K562 (cell line): ENCODE measurements at regions not wholly inside any gene's neighbourhood (a gene's known extent, or its start where the extent isn't known, plus 50 kb on each side); places are given as distances from the start of the nearest gene placed in this dataset.

Source experiments
- ATAC-seq: fragments of 200-7000 bp; cut with Tn5 transposase; 3 replicates; pipeline ENCODE4 v1.9.1; 2020; ENCODE audit warnings: moderate library complexity
- BruUV-seq: library from RNA; stranded (reverse); fragments of 400-500 nt; replicated peaks from 2 replicates; lab custom pipeline; 2021; lab: Mats Ljungman, UMichigan
- CTCF ChIA-PET: fragments of 300-600 bp; formaldehyde crosslinking; extraction: SDS; loops from one replicate; lab custom pipeline; 2021; ENCODE audit warnings: low intra/inter-chr PET ratio; lab: Yijun Ruan, JAX
- POLR2A ChIA-PET: fragments of 300-600, 350-650 bp; sonication (Branson Sonifier 250); formaldehyde crosslinking; extraction: SDS; loops from one replicate; lab custom pipeline; 2021; ENCODE audit warnings: antibody characterized with exemption, inconsistent platforms; lab: Yijun Ruan, JAX
- DNase-seq, 4 experiments: peaks; one replicate each; pipeline versions ENCODE4 v3.0.0 to v3.0.0-alpha.2; 2011 to 2018; ENCODE audit warnings: low spot score in 3 of 4, mixed read lengths in 3 of 4; ENCODE audit errors: extremely low read depth in 1 of 4
- FAIRE-seq: peaks from 2 replicates; lab custom pipeline; 2011; peaks lifted over from hg19 to GRCh38; lab: Jason Lieb, UNC
- H2AFZ ChIP-seq: 2 replicates; pipeline ENCODE4 v1.6.0; 2011; ENCODE audit warnings: low read depth, low read length, control low read depth, inconsistent platforms
- H3K27ac ChIP-seq: fragments of 200-600 bp; 3 replicates; pipeline ENCODE4 v1.8.0; 2011; ENCODE audit warnings: low read depth, mild to moderate bottlenecking, control low read depth, inconsistent platforms, low read length, moderate library complexity, mixed read lengths; ENCODE audit errors: extremely low read depth
- H3K27me3 ChIP-seq, 2 experiments: fragments of 300-600 bp in 1 of 2; 2 replicates in 1 of 2; 3 replicates in 1 of 2; pipeline versions ENCODE4 v1.6.0 to v1.8.0; 2011; ENCODE audit warnings: inconsistent platforms in 2 of 2, low read length in 2 of 2, mild to moderate bottlenecking in 1 of 2, mixed read lengths in 1 of 2, moderate library complexity in 1 of 2; ENCODE audit not compliant: control insufficient read depth in 2 of 2, insufficient read depth in 2 of 2
- H3K36me3 ChIP-seq: fragments of 300-600 bp; 3 replicates; pipeline ENCODE4 v1.8.0; 2011; ENCODE audit warnings: mild to moderate bottlenecking, low read length, inconsistent platforms; ENCODE audit not compliant: control insufficient read depth, insufficient read depth
- H3K4me1 ChIP-seq, 2 experiments: fragments of 200-600 bp in 1 of 2; replicated peaks in 1 of 2; 2 replicates in 1 of 2; 3 replicates in 1 of 2; pipeline versions ENCODE4 v1.5.1 to v1.8.0; 2011; ENCODE audit warnings: inconsistent platforms in 2 of 2, low read length in 2 of 2, mild to moderate bottlenecking in 1 of 2, mixed read lengths in 1 of 2, moderate library complexity in 1 of 2; ENCODE audit not compliant: control insufficient read depth in 2 of 2, insufficient read depth in 2 of 2
- H3K4me2 ChIP-seq: 2 replicates; pipeline ENCODE4 v1.6.1; 2011; ENCODE audit warnings: low read length, control low read depth, inconsistent platforms, mixed read lengths; ENCODE audit not compliant: insufficient read depth
- H3K4me3 ChIP-seq: fragments of 200-600 bp; sonication (generic), shearing (Covaris generic); 2 replicates; pipeline ENCODE4 v1.5.1; 2016; ENCODE audit warnings: control low read depth, inconsistent platforms
- H3K79me2 ChIP-seq: fragments of 200-600 bp; 3 replicates; pipeline ENCODE4 v1.8.0; 2011; ENCODE audit warnings: low read length, inconsistent platforms; ENCODE audit not compliant: control insufficient read depth, insufficient read depth
- H3K9ac ChIP-seq, 2 experiments: 2 replicates each; pipeline versions ENCODE4 v1.6.0 to v1.6.1; 2011; ENCODE audit warnings: low read depth in 2 of 2, low read length in 2 of 2, control low read depth in 1 of 2, inconsistent platforms in 1 of 2, mild to moderate bottlenecking in 1 of 2, mixed read lengths in 1 of 2; ENCODE audit not compliant: insufficient read depth in 1 of 2
- H3K9me1 ChIP-seq: one replicate; pipeline ENCODE4 v1.6.0; 2011; ENCODE audit warnings: inconsistent platforms, mild to moderate bottlenecking, low read length, moderate library complexity; ENCODE audit not compliant: control insufficient read depth, insufficient read depth
- H3K9me3 ChIP-seq: replicated peaks from 2 replicates; pipeline ENCODE4 v1.5.1; 2011; ENCODE audit warnings: low read depth, low read length, inconsistent platforms; ENCODE audit not compliant: control insufficient read depth, insufficient read depth
- H4K20me1 ChIP-seq: replicated peaks from 2 replicates; pipeline ENCODE4 v1.6.1; 2011; ENCODE audit warnings: low read length, inconsistent platforms, mixed read lengths; ENCODE audit not compliant: control insufficient read depth, insufficient read depth
- GTF2F1 ChIP-seq: IDR thresholded peaks from 2 replicates; pipeline ENCODE4 v1.6.1; 2011; ENCODE audit warnings: low read depth, low read length, improper control_type of control experiment
- MEIS2 ChIP-seq: fragments of 450-650 bp; IDR thresholded peaks from 2 replicates; pipeline ENCODE4 v1.6.1; 2014; ENCODE audit warnings: mild to moderate bottlenecking; ENCODE audit not compliant: partially characterized antibody
- WGBS: fragments of 100-300 bp; shearing (Covaris generic); methylation state at CpG from one replicate; pipeline ENCODE4 v1.1.6; 2016; ENCODE audit warnings: low coverage, mixed read lengths; ENCODE audit not compliant: insufficient coverage; ENCODE audit errors: missing lambda C conversion rate; 5-methylcytosine and 5-hydroxymethylcytosine counted together
- in situ Hi-C: fragments of 300-500 bp; cut with MboI; formaldehyde crosslinking; loops from 4 replicates; pipeline ENCODE4 v1.15.0; 2018; ENCODE audit warnings: inconsistent platforms, mixed read lengths
- intact Hi-C: fragments of 100-400 bp; cut with micrococcal nuclease; formaldehyde crosslinking; loops from 2 replicates; pipeline ENCODE4 v1.14.2; 2022

GRCh38 chr11:27894552-27894951, 194.3 kb upstream of the BDNF start:
- no peaks in the 10 kb centered on the region for H4K20me1 ChIP-seq
- WGBS: 0% methylated on average over 4 of the region's 4 CpGs
- H3K36me3 ChIP-seq: no peaks in the 10 kb centered on the region
- no peaks in the 10 kb centered on the region for H3K9me1 ChIP-seq
- H3K79me2 ChIP-seq: no peaks in the 10 kb centered on the region
- no peak overlapping the region for H3K4me2 ChIP-seq
- TF ChIP-seq MEIS2: no peak
- H3K9ac ChIP-seq: no peak overlapping the region
- no peaks in the 10 kb centered on the region for H3K4me1 ChIP-seq
- FAIRE-seq (no peak), ATAC-seq (no peak), DNase-seq (no peak)
- no peaks in the 10 kb centered on the region for H3K9me3 ChIP-seq
- H3K27ac ChIP-seq: no peak overlapping the region
- CTCF ChIA-PET: no interaction called here
- POLR2A ChIA-PET: no interaction called here
- intact Hi-C loops: no loop called here
- BruUV-seq: no TSS peak
- no peak overlapping the region for H3K4me3 ChIP-seq
- in situ Hi-C loops: no loop called here
- H3K27me3 ChIP-seq: no peaks in the 10 kb centered on the region
- no peak overlapping the region for H2AFZ ChIP-seq

- Histone ChIP-seq H3K9me1 (no peaks in the 10 kb centered on the region), H3K27me3 (no peaks in the 10 kb centered on the region), H3K36me3 (no peaks in the 10 kb centered on the region), H4K20me1 (no peaks in the 10 kb centered on the region), H3K4me2 (no peak overlapping the region), H3K79me2 (no peaks in the 10 kb centered on the region), H3K9ac (no peak overlapping the region), H3K4me3 (no peak overlapping the region), H3K9me3 (no peaks in the 10 kb centered on the region), H2AFZ (no peak overlapping the region), H3K27ac (no peak overlapping the region), H3K4me1 (no peaks in the 10 kb centered on the region)
- CTCF ChIA-PET: no interaction called here
- no peak for FAIRE-seq
- TF ChIP-seq GTF2F1: no peak
- ATAC-seq: no peak
- intact Hi-C loops: no loop called here
- no peak for DNase-seq
- 0% methylated on average over 3 of the region's 3 CpGs for WGBS
- in situ Hi-C loops: no loop called here
- POLR2A ChIA-PET: no interaction called here
- no TSS peak for BruUV-seq
These were observed 186.6 kb upstream of the BDNF start for GRCh38 chr11:27886857-27887256.
